IMR-90 (cell line): ENCODE measurements at regions not wholly inside any gene's neighbourhood (a gene's known extent, or its start where the extent isn't known, plus 50 kb on each side); places are given as distances from the start of the nearest gene placed in this dataset.

Experiments
- CEBPB ChIP-seq: IDR thresholded peaks from 2 replicates; pipeline ENCODE4 v1.6.1; 2012; ENCODE audit warnings: low read depth, low read length, improper control_type of control experiment
- CHD1 ChIP-seq: IDR thresholded peaks from 2 replicates; pipeline ENCODE4 v1.6.1; 2012; ENCODE audit warnings: low read depth, low read length, improper control_type of control experiment
- MAFK ChIP-seq: IDR thresholded peaks from 2 replicates; pipeline ENCODE4 v1.6.1; 2012; ENCODE audit warnings: low read depth, low read length, improper control_type of control experiment
- MAZ ChIP-seq: IDR thresholded peaks from 2 replicates; pipeline ENCODE4 v1.6.1; 2012; ENCODE audit warnings: low read depth, mild to moderate bottlenecking, low read length, improper control_type of control experiment, moderate library complexity, borderline replicate concordance
- MXI1 ChIP-seq: IDR thresholded peaks from 2 replicates; pipeline ENCODE4 v1.6.1; 2012; ENCODE audit warnings: low read depth, mild to moderate bottlenecking, low read length, moderate library complexity, borderline replicate concordance
- POLR2A ChIP-seq: IDR thresholded peaks from 2 replicates; pipeline ENCODE4 v1.6.1; 2012; ENCODE audit warnings: mild to moderate bottlenecking, low read depth, low read length
- RCOR1 ChIP-seq: IDR thresholded peaks from 2 replicates; pipeline ENCODE4 v1.6.1; 2012; ENCODE audit warnings: mild to moderate bottlenecking, low read length, improper control_type of control experiment; ENCODE audit not compliant: insufficient replicate concordance
- RFX5 ChIP-seq: IDR thresholded peaks from 2 replicates; pipeline ENCODE4 v1.8.0; 2012; ENCODE audit warnings: low read depth, mild to moderate bottlenecking, low read length, moderate library complexity
- SMC3 ChIP-seq: fragments of 150-350 bp; IDR thresholded peaks from 2 replicates; pipeline ENCODE4 v1.6.1; 2016; ENCODE audit warnings: low read depth, mild to moderate bottlenecking, antibody characterized with exemption, low read length, moderate library complexity
- TF ChIP-seq, protein P1 (sequence below): conservative IDR thresholded peaks from 2 replicates; pipeline ENCODE4 v1.5.1; 2012; ENCODE audit warnings: mild to moderate bottlenecking, low read depth, low read length, improper control_type of control experiment
- TF ChIP-seq, protein P2 (sequence below): fragments of 150-350 bp; IDR thresholded peaks from 2 replicates; pipeline ENCODE4 v1.6.1; 2016; ENCODE audit warnings: low read depth, mild to moderate bottlenecking, low read length, moderate library complexity, borderline replicate concordance

DNA sequence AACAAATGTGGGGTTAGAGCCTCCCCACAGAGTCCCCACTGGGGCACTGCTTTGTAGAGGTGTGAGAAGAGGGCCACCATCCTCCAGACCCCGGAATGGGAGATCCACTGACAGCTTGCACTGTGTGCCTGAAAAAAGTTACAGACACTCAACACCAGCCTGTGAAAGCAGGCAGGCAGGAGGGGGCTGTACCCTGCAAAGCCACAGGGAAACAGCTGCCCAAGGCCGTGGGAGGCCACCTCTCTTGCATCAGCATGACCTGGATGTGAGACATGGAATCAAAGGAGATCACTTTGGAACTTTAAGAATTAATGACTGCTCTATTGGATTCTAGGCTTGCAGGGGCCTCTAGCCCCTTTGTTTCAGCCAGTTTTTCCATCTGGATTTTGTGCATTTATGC, 782.3 kb downstream of the BRINP1 start:
- TF ChIP-seq, protein P1, sequence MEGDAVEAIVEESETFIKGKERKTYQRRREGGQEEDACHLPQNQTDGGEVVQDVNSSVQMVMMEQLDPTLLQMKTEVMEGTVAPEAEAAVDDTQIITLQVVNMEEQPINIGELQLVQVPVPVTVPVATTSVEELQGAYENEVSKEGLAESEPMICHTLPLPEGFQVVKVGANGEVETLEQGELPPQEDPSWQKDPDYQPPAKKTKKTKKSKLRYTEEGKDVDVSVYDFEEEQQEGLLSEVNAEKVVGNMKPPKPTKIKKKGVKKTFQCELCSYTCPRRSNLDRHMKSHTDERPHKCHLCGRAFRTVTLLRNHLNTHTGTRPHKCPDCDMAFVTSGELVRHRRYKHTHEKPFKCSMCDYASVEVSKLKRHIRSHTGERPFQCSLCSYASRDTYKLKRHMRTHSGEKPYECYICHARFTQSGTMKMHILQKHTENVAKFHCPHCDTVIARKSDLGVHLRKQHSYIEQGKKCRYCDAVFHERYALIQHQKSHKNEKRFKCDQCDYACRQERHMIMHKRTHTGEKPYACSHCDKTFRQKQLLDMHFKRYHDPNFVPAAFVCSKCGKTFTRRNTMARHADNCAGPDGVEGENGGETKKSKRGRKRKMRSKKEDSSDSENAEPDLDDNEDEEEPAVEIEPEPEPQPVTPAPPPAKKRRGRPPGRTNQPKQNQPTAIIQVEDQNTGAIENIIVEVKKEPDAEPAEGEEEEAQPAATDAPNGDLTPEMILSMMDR, result no peak
- no peak for TF ChIP-seq POLR2A
- no peak for TF ChIP-seq RFX5
- TF ChIP-seq, protein P2, sequence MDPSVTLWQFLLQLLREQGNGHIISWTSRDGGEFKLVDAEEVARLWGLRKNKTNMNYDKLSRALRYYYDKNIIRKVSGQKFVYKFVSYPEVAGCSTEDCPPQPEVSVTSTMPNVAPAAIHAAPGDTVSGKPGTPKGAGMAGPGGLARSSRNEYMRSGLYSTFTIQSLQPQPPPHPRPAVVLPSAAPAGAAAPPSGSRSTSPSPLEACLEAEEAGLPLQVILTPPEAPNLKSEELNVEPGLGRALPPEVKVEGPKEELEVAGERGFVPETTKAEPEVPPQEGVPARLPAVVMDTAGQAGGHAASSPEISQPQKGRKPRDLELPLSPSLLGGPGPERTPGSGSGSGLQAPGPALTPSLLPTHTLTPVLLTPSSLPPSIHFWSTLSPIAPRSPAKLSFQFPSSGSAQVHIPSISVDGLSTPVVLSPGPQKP, result no peak
- no peak for TF ChIP-seq SMC3
- no peak for TF ChIP-seq CEBPB
- TF ChIP-seq MAZ, result no peak
- TF ChIP-seq MAFK, result no peak
- TF ChIP-seq MXI1, result no peak
- no peak for TF ChIP-seq CHD1
- TF ChIP-seq RCOR1, result no peak
